Cardiac muscle cell (in vitro differentiated cells and primary cell): ENCODE measurements at regions not wholly inside any gene's neighbourhood (a gene's known extent, or its start where the extent isn't known, plus 50 kb on each side); places are given as distances from the start of the nearest gene placed in this dataset.
A peak's percentile ranks its signal among the peaks of the same experiment; 100 is the strongest.
"Not testable (repeated sequence)": the region's sequence is repeated elsewhere in the genome, so short reads cannot be mapped to it uniquely, and the experiment has no call there.

Source experiments
- DNase-seq, 2 donors: peaks; one replicate each; pipeline versions ENCODE4 v3.0.0 to v3.0.0-alpha.2; 2010 to 2017; ENCODE audit warnings: low read depth in 1 of 2, low spot score in 1 of 2
- H3K27ac ChIP-seq: fragments of 200-600 bp; sonication (generic); 2 replicates; pipeline ENCODE4 v1.5.1; 2016
- H3K27me3 ChIP-seq: fragments of 200-600 bp; sonication (generic); 2 replicates; pipeline ENCODE4 v1.6.0; 2016; ENCODE audit warnings: control low read depth
- H3K36me3 ChIP-seq: fragments of 200-600 bp; sonication (generic); 2 replicates; pipeline ENCODE4 v1.5.1; 2016; ENCODE audit warnings: control low read depth
- H3K4me1 ChIP-seq: fragments of 200-600 bp; sonication (generic); 2 replicates; pipeline ENCODE4 v1.8.1; 2017; ENCODE audit warnings: low read depth, mild to moderate bottlenecking, mixed run types
- H3K4me3 ChIP-seq: fragments of 200-600 bp; sonication (generic); 2 replicates; pipeline ENCODE4 v1.5.1; 2016; ENCODE audit warnings: mild to moderate bottlenecking
- H3K9me3 ChIP-seq: fragments of 200-600 bp; sonication (generic); 2 replicates; pipeline ENCODE4 v1.5.1; 2017; ENCODE audit warnings: low read depth, mild to moderate bottlenecking, control low read depth
- TF ChIP-seq, protein P1 (sequence below): IDR thresholded peaks from 2 replicates; pipeline ENCODE4 v1.5.1; 2012; ENCODE audit warnings: low read depth, mild to moderate bottlenecking, low read length

DNA sequence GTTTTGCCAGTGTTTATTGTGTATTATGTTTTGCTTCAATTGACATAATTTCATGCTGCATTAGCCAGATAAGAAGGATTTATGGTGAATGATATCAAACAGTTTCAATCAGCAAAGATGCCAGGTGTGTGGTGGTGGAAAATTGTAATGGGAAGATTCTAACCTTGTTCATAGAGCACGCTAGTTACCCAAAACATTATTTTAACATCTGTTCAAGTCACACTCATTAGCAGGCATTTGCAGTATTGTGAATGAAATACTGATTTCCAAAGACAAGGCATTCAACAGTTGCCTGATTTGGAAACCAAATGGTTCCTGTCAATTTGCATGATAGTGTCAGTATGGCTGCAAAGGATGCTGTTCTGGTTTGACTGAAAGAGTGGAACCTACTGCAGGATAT is 129.7 kb downstream of the EPC1 start:
- Histone ChIP-seq H3K9me3 (no peaks in the 10 kb centered on the region), H3K27me3 (no peaks in the 10 kb centered on the region), H3K4me3 (no peak overlapping the region), H3K36me3 (no peaks in the 10 kb centered on the region), H3K27ac (no peak overlapping the region), H3K4me1 (no peaks in the 10 kb centered on the region)
- DNase-seq = no peak
- TF ChIP-seq, protein P1, sequence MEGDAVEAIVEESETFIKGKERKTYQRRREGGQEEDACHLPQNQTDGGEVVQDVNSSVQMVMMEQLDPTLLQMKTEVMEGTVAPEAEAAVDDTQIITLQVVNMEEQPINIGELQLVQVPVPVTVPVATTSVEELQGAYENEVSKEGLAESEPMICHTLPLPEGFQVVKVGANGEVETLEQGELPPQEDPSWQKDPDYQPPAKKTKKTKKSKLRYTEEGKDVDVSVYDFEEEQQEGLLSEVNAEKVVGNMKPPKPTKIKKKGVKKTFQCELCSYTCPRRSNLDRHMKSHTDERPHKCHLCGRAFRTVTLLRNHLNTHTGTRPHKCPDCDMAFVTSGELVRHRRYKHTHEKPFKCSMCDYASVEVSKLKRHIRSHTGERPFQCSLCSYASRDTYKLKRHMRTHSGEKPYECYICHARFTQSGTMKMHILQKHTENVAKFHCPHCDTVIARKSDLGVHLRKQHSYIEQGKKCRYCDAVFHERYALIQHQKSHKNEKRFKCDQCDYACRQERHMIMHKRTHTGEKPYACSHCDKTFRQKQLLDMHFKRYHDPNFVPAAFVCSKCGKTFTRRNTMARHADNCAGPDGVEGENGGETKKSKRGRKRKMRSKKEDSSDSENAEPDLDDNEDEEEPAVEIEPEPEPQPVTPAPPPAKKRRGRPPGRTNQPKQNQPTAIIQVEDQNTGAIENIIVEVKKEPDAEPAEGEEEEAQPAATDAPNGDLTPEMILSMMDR = no peak

DNA sequence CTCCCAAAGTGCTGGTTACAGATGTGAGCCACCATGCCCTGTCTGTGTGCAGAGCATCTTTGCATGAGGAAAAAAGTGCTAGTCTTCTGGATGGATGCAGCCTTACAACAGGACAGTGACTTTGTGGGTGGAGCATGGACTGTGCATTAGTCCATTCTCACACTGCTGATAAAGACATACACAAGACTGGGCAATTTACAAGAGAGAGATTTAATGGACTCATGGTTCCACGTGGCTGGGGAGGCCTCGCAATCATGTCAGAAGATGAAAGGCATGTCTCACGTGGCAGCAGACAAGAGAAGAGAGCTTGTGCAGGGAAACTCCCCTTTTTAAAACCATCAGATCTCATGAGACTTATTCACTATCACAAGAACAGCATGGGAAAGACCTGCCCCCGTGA is 133.1 kb downstream of the EPC1 start:
- not testable (repeated sequence) for DNase-seq, H3K36me3 ChIP-seq, H3K27me3 ChIP-seq, H3K9me3 ChIP-seq, H3K4me3 ChIP-seq, H3K27ac ChIP-seq, H3K4me1 ChIP-seq

DNA sequence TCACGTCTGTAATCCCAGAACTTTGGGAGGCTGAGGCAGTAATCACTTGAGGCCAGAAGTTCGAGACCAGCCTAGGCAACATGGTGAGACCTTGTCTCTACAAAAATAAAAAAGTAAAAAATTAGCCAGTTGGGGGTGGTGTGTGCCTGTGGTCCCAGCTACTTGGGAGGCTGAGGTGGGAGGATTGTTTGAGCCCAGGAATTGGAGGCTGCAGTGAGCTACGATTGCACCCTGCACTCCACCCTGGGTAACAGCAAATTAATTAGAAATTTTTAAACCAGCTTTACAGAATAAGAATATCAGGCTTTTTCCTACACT is 136.0 kb downstream of the EPC1 start:
- no peaks in the 10 kb centered on the region for H3K4me1 ChIP-seq
- no peak overlapping the region for H3K27ac ChIP-seq
- H3K4me3 ChIP-seq = no peak overlapping the region
- no peaks in the 10 kb centered on the region for H3K9me3 ChIP-seq
- H3K36me3 ChIP-seq = no peaks in the 10 kb centered on the region
- no peak for DNase-seq
- H3K27me3 ChIP-seq = no peaks in the 10 kb centered on the region
- TF ChIP-seq, protein P1 = no peak

DNA sequence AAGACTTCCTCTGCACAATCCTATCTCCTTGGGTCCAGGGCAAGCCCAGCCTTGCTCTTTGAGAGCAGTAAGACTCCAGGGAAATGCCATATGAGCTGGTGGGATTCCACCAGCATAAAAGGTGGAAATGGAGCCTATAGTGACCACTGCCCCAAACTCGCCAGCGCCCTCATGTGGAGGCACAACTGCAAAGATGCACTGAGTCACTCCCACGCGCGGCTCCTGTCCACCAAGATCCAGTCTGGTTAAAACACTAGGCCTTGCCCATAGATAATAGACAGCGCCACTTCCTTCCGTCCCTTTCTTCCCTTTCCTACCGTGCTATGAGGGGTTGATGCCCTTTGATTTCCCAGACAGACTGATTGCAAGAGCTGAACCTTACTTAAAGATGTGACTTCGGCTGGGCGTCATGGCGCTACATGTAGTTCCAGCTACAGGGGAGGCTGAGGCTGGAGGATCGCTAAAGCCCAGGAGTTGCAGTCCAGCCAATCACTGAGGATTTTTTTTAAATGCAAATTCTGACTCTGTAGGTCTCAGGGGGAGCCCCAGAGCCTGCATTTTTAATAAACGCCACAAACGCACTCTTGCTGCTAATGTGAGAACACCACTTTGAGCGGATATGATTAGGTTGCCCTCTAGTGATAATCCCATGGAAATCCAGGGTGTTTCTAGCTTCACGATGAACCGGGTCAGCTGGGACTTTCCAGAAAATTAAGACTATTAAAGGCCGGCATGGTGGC is 136.5 kb downstream of the EPC1 start:
- Histone ChIP-seq H3K27me3 (no peaks in the 10 kb centered on the region), H3K36me3 (no peaks in the 10 kb centered on the region), H3K4me3 (no peak overlapping the region), H3K9me3 (no peaks in the 10 kb centered on the region), H3K4me1 (no peaks in the 10 kb centered on the region), H3K27ac (no peak overlapping the region)
- peak; percentile 38 to 70 for DNase-seq
- TF ChIP-seq, protein P1 = peak; percentile 52

DNA sequence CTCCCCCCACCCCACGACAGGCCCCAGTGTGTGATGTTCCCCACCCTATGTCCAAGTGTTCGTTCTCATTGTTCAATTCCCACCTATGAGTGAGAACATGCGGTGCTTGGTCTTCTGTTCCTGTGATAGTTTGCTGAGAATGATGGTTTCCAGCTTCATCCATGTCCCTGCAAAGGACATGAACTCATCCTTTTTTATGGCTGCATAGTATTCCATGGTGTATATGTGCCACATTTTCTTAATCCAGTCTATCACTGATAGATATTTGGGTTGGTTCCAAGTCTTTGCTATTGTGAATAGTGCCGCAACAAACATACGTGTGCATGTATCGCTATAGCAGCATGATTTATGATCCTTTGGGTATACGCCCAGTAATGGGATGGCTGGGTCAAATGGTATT is 139.0 kb downstream of the EPC1 start:
- not testable (repeated sequence) for H3K36me3 ChIP-seq, H3K27me3 ChIP-seq, DNase-seq, H3K27ac ChIP-seq, H3K4me1 ChIP-seq, H3K9me3 ChIP-seq, H3K4me3 ChIP-seq

DNA sequence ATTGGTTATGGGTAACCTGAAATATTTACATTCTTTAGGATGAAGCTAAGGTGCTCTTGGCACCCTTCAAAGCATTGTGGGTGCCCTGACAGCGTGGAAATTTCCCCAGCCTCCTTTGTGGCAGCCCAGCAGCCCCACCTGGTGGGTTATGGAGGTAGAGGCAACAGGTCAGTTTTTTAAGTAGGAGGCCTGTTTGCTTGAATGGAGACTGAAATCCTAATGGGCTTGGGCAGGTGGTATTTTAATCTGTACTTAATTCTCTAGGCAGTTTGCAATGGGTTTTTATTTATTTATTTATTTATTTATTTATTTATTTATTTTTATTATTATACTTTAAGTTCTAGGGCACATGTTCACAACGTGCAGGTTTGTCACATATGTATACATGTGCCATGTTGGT is 139.4 kb downstream of the EPC1 start:
- Histone ChIP-seq H3K4me1 (no peaks in the 10 kb centered on the region), H3K36me3 (no peaks in the 10 kb centered on the region), H3K27me3 (no peaks in the 10 kb centered on the region), H3K27ac (no peak overlapping the region), H3K4me3 (no peak overlapping the region), H3K9me3 (no peaks in the 10 kb centered on the region)
- DNase-seq = peak; percentile 51 to 56
- TF ChIP-seq, protein P1 = peak; percentile 64

DNA sequence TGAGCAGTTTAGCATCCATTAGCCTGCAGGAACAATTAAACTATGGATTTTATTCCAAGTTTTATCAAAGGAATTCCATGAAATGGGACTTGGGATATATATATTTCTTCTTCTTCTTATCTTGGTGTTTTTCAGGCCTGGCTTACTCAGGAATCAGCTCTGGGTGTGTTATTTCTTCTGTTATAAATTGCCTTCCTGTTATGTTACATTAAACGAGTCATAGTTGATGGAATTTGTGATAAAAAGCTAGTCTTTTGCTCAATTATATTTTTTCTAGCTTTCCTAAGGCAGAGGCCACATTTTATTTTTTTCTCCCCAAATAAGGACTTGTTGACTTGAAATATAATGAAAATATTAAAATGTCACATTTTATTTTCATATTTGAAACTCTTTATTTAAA is 141.3 kb downstream of the EPC1 start:
- Histone ChIP-seq H3K27me3 (no peaks in the 10 kb centered on the region), H3K9me3 (no peaks in the 10 kb centered on the region), H3K36me3 (no peaks in the 10 kb centered on the region), H3K4me3 (no peak overlapping the region), H3K27ac (no peak overlapping the region), H3K4me1 (no peaks in the 10 kb centered on the region)
- TF ChIP-seq, protein P1 = no peak
- DNase-seq = peak in 1 of 2 donors; percentile 40
